ENCODE measurements at regions not wholly inside any gene's neighbourhood (a gene's known extent, or its start where the extent isn't known, plus 50 kb on each side); places are given as distances from the start of the nearest gene placed in this dataset.

GRCh38 chr15:70490148-70490837 is 273.1 kb downstream of the UACA start:
- no peak for TF ChIP-seq CTCF (IDR thresholded peaks at IDR 0.05)
- DNase-seq (ENCODE audit: low spot score) (no peak), ATAC-seq (ENCODE audit: insufficient number of reproducible peaks, low FRiP score, low read depth) (no peak)
- Histone ChIP-seq H3K9me3 (no peaks in the 10 kb centered on the region), H3K36me3 (no peaks in the 10 kb centered on the region), H3K4me1 (ENCODE audit: control insufficient read depth in 1 of 2, low read depth in 2 of 2) (no peaks in the 10 kb centered on the region), H3K27me3 (replicated peaks; ENCODE audit: insufficient read depth) (no peaks in the 10 kb centered on the region), H3K4me3 (no peak overlapping the region), H3K27ac (no peak overlapping the region)

DNA sequence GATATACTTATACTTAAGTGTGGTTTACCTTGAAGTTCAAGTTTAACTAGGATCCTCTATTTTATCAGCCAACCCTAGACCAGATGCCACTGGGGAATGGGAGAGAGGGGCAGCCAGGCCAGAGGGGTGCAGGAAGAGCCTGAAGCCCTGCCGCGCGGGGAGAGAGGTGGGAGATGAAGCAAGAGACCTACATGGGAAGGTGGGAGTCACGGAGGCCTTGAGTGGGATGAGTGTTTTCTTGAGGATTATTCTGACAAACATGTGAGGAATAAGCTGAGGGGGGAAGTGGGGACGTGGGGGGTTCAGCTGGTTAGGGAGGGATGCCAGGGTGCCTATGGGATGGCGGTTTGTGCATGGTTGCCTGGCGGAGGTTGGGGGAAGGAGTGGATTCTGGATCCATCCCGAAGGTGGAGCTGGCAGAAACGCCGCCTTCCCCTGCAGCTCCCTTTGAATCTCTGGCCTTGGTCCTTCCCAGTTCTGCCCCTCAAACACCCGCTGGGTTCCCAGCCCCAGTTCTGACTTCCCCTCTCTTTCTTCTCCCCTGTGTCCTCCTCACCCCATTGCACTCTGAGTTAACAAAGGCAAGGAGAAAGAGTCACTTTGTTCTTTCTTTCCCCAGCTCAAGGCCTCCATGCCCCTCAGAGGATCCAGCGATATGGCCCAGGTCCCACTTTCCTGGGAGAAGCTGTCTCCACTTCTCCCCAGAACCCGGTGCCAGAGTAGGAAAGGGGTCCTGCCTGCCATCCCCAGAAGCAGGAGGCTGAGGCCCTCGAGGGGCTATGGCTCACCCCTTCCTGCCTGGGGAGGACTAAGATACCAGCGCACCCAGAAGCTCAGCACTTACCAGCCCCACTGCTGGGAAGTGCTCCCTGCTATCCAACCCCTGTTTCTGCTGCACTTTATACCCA is 274.2 kb downstream of the UACA start:
- Histone ChIP-seq H3K27me3 (replicated peaks; ENCODE audit: insufficient read depth) (no peaks in the 10 kb centered on the region), H3K4me1 (ENCODE audit: control insufficient read depth in 1 of 2, low read depth in 2 of 2) (no peaks in the 10 kb centered on the region), H3K4me3 (no peak overlapping the region), H3K9me3 (no peaks in the 10 kb centered on the region), H3K27ac (no peak overlapping the region), H3K36me3 (no peaks in the 10 kb centered on the region)
- TF ChIP-seq CTCF (IDR thresholded peaks at IDR 0.05): no peak
- ATAC-seq (ENCODE audit: insufficient number of reproducible peaks, low FRiP score, low read depth) (no peak), DNase-seq (ENCODE audit: low spot score) (no peak)

- Histone ChIP-seq H3K27ac (no peak overlapping the region), H3K4me3 (no peak overlapping the region), H3K9me3 (no peaks in the 10 kb centered on the region), H3K27me3 (replicated peaks; ENCODE audit: insufficient read depth) (no peaks in the 10 kb centered on the region), H3K4me1 (ENCODE audit: control insufficient read depth in 1 of 2, low read depth in 2 of 2) (no peaks in the 10 kb centered on the region), H3K36me3 (no peaks in the 10 kb centered on the region)
- ATAC-seq (ENCODE audit: insufficient number of reproducible peaks, low FRiP score, low read depth): peak; percentile 47
- TF ChIP-seq CTCF (IDR thresholded peaks at IDR 0.05): peak; percentile 97
- no peak for DNase-seq (ENCODE audit: low spot score)
Observed at GRCh38 chr15:70488002-70488605, 275.3 kb downstream of the UACA start.

GRCh38 chr15:70487387-70487740 is 276.0 kb downstream of the UACA start:
- H3K36me3 ChIP-seq: no peaks in the 10 kb centered on the region
- DNase-seq (ENCODE audit: low spot score) (no peak), ATAC-seq (ENCODE audit: insufficient number of reproducible peaks, low FRiP score, low read depth) (no peak)
- H3K9me3 ChIP-seq: no peaks in the 10 kb centered on the region
- H3K4me3 ChIP-seq: no peak overlapping the region
- TF ChIP-seq CTCF (IDR thresholded peaks at IDR 0.05): no peak
- H3K27me3 ChIP-seq (replicated peaks; ENCODE audit: insufficient read depth): no peaks in the 10 kb centered on the region
- H3K4me1 ChIP-seq (ENCODE audit: control insufficient read depth in 1 of 2, low read depth in 2 of 2): no peaks in the 10 kb centered on the region
- H3K27ac ChIP-seq: no peak overlapping the region
